Urinary bladder (tissue), 3 donors: ENCODE measurements at regions not wholly inside any gene's neighbourhood (a gene's known extent, or its start where the extent isn't known, plus 50 kb on each side); places are given as distances from the start of the nearest gene placed in this dataset.

Source experiments
- DNase-seq: peaks from one replicate; pipeline ENCODE4 v3.0.0-alpha.2; 2015; ENCODE audit errors: extremely low spot score
- H3K27ac ChIP-seq: one replicate; pipeline ENCODE4 v1.5.1; 2013; ENCODE audit warnings: low read depth, mild to moderate bottlenecking, moderate library complexity
- H3K36me3 ChIP-seq: one replicate; pipeline ENCODE4 v1.6.1; 2013; ENCODE audit warnings: mild to moderate bottlenecking, moderate library complexity; ENCODE audit not compliant: insufficient read depth
- H3K4me1 ChIP-seq: one replicate; pipeline ENCODE4 v1.6.1; 2013; ENCODE audit warnings: mild to moderate bottlenecking, moderate library complexity; ENCODE audit not compliant: insufficient read depth
- H3K4me3 ChIP-seq: one replicate; pipeline ENCODE4 v1.5.1; 2013; ENCODE audit warnings: low read depth, low read length
- WGBS: extraction: QIAGEN DNeasy Blood & Tissue Kit; methylation state at CpG from one replicate; pipeline ENCODE4 v1.1.7; 2013; 5-methylcytosine and 5-hydroxymethylcytosine counted together
- donor health status: healthy with polysubstance abuse.
- donor health status: healthy.

DNA sequence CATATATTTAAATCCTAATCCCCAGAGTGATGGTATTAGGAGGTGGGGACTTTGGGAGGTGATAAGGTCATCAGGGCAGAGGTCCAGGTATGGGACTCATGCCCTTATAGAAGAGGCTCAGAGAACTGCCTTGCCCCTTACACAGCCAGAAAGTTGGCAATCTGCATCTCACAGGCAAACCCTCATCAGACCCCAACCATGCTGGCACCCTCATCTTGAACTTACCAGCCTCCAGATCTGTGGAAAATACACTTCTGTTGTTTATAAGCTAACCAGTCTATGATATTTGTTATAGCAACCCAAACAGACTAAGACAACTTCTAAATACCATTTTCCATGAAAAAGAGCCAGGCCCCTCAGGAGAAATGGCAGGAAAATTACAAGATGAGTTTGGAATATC is 69.3 kb upstream of the PRDX6 start:
- no peak for DNase-seq
- H3K4me3 ChIP-seq, result no peak overlapping the region
- no peak overlapping the region for H3K27ac ChIP-seq
- H3K36me3 ChIP-seq, result no peaks in the 10 kb centered on the region
- no peaks in the 10 kb centered on the region for H3K4me1 ChIP-seq

DNA sequence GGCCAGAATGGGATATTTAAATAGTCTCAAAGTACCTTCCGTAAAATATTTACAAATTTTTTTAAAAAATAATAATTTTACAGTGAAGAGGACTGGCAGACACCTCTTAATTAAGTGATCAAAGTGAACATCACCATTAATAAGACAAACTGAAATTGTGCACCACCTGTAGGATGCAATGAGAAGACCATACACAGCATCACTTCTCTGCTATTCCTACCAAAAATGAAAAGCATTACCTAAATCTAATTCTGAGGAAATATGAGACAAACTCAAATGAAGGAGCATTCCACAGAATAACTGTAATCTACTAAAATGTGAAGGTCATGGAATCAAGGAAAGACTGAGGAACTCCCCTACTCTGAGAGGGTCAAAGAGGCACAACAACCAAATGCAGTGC is 68.2 kb upstream of the PRDX6 start:
- Histone ChIP-seq H3K27ac (no peak overlapping the region), H3K4me1 (no peaks in the 10 kb centered on the region), H3K36me3 (no peaks in the 10 kb centered on the region), H3K4me3 (no peak overlapping the region)
- DNase-seq, result no peak
- WGBS, result 96% methylated on average over 1 of the region's 1 CpG

DNA sequence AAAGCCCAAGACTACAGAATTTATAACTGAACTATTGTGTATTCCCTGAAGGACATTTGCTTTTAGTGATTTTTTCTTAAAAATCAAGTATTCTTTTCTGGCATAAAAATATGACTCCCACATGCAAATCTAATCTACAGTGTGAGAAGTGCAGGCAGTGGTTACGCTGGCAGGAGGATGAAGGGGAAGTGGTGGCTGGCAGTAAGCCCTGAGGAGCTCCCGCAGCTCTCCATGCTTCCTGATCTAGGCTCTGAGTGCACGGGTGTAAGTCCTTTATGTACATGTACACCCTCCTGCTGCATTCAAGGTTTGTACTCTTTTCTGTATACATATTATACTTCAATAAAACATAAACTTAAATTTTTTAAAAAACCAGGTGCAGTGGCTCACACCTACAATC is 67.5 kb upstream of the PRDX6 start:
- no peak for DNase-seq
- Histone ChIP-seq H3K4me1 (no peaks in the 10 kb centered on the region), H3K27ac (no peak overlapping the region), H3K36me3 (no peaks in the 10 kb centered on the region), H3K4me3 (no peak overlapping the region)
- 34% methylated on average over 3 of the region's 3 CpGs for WGBS

- 91% methylated on average over 4 of the region's 4 CpGs for WGBS
- no peak for DNase-seq
- no peaks in the 10 kb centered on the region for H3K36me3 ChIP-seq
- H3K27ac ChIP-seq, result no peak overlapping the region
- H3K4me1 ChIP-seq, result no peaks in the 10 kb centered on the region
- no peak overlapping the region for H3K4me3 ChIP-seq
These were observed 66.9 kb upstream of the PRDX6 start for GRCh38 chr1:173410133-173410793.

DNA sequence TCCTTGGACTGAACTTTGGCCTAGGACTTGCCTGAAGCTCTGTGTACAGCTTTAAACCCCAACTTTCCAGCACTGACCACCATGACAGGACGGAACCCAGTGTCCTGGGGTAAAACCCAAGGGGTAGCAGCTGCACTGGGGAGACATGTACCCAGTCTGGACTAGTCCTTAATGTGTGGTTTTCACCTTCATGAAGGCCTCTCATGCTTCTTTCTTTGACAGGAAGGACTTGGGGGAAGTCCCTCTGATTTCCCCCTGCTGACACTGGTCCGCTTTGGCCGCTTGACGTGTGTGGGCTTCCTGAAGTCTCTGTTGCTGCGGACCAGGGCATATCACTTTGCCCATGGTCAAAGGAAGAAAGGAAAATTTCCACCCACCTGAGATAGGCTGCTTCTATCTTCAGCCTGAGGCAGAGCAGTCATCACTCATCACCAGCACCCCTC is 66.3 kb upstream of the PRDX6 start:
- no peaks in the 10 kb centered on the region for H3K36me3 ChIP-seq
- no peaks in the 10 kb centered on the region for H3K4me1 ChIP-seq
- WGBS, result 95% methylated on average over 5 of the region's 5 CpGs
- no peak overlapping the region for H3K27ac ChIP-seq
- no peak overlapping the region for H3K4me3 ChIP-seq
- DNase-seq, result no peak

GRCh38 chr1:173411835-173412742 is 65.0 kb upstream of the PRDX6 start:
- Histone ChIP-seq H3K36me3 (no peaks in the 10 kb centered on the region), H3K4me1 (no peaks in the 10 kb centered on the region), H3K27ac (no peak overlapping the region), H3K4me3 (no peak overlapping the region)
- no peak for DNase-seq
- 85% methylated on average over 17 of the region's 17 CpGs for WGBS

DNA sequence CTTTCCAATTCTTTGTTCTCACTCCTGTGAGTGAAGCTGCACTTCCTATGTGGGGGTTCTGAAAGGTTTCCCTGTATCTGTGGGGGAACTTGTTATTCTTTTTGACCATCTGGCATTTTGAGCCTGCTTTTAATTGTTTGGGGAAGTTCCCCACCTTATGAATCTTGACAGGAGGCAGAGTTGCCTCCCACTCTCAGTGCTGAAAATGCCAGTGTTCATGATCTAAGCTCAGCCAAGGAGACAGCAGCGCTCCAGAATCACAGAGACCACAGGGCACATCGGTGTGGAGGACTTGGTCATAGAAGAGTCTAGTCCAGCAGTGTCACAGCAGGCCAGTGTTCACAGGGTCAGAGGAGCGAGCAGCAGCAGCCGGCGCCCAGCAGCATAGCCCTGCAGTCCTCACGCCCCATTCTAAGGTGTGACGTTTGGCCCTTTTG is 63.8 kb upstream of the PRDX6 start:
- Histone ChIP-seq H3K4me3 (no peak overlapping the region), H3K27ac (no peak overlapping the region), H3K36me3 (peaks cover 1% of the 10 kb centered on the region), H3K4me1 (no peaks in the 10 kb centered on the region)
- WGBS, result 86% methylated on average over 7 of the region's 7 CpGs
- DNase-seq, result no peak

DNA sequence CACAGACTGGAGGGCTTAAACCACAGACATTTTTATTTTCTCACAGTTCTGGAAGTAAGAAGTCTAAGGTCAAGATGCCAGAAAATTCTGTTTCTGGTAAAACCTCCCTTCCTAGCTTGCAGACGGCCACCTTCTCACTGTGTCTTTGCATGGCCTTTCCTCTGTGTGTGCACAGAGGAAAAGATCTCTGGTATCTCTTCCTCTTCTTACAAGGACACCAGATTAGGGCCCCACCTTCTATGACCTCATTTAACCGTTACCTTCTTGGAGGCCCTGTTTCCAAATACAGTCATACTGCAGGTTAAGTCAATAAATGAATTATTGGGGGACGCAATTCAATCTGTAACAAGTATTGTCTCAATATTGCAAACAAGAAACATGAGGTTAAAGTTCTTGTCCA is 63.0 kb upstream of the PRDX6 start:
- H3K36me3 ChIP-seq, result peaks cover 2% of the 10 kb centered on the region
- WGBS, result 78% methylated on average over 3 of the region's 3 CpGs

GRCh38 chr1:173414539-173415226 is 62.5 kb upstream of the PRDX6 start:
- Histone ChIP-seq H3K36me3 (peaks cover 2% of the 10 kb centered on the region), H3K4me3 (no peak overlapping the region), H3K4me1 (no peaks in the 10 kb centered on the region), H3K27ac (no peak overlapping the region)
- WGBS, result 87% methylated on average over 5 of the region's 5 CpGs
- DNase-seq, result no peak

More for the DNA sequence above, 63.0 kb upstream of the PRDX6 start:
- Histone ChIP-seq H3K27ac (no peak overlapping the region), H3K4me3 (no peak overlapping the region), H3K4me1 (no peaks in the 10 kb centered on the region)
- no peak for DNase-seq

DNA sequence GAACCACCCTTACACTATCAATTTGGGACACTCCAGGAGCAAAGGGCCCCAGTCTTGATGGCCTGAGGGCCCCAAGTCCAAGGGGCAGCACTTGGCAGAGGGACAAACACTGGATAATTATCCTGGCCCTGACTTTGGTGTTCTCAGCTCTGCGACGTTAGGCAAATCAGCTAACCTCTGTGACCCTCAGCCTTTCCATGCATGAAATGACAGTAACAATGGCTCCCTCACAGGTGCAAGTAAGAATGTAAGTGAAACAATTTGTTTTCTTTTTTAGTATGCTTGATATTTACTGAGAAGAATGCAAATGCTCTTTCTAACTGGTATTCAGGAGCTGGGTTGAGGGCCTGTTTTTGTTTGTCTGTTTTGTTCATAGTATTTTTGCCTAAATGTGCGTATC is 61.6 kb upstream of the PRDX6 start:
- Histone ChIP-seq H3K4me1 (no peaks in the 10 kb centered on the region), H3K36me3 (peaks cover 2% of the 10 kb centered on the region)
- 87% methylated on average over 3 of the region's 3 CpGs for WGBS

GRCh38 chr1:173415905-173416450 is 61.2 kb upstream of the PRDX6 start:
- Histone ChIP-seq H3K36me3 (peaks cover 2% of the 10 kb centered on the region), H3K4me1 (no peaks in the 10 kb centered on the region), H3K27ac (no peak overlapping the region), H3K4me3 (no peak overlapping the region)
- no peak for DNase-seq
- WGBS, result 86% methylated on average over 5 of the region's 5 CpGs

More for the DNA sequence above, 61.6 kb upstream of the PRDX6 start:
- Histone ChIP-seq H3K27ac (no peak overlapping the region), H3K4me3 (no peak overlapping the region)
- no peak for DNase-seq

GRCh38 chr1:173417563-173417962 is 59.6 kb upstream of the PRDX6 start:
- Histone ChIP-seq H3K4me3 (no peak overlapping the region), H3K27ac (no peak overlapping the region), H3K36me3 (peaks cover 2% of the 10 kb centered on the region), H3K4me1 (no peaks in the 10 kb centered on the region)
- DNase-seq, result no peak
- 63% methylated on average over 1 of the region's 1 CpG for WGBS

- DNase-seq, result no peak
- Histone ChIP-seq H3K27ac (no peak overlapping the region), H3K4me1 (no peaks in the 10 kb centered on the region), H3K36me3 (peaks cover 2% of the 10 kb centered on the region), H3K4me3 (no peak overlapping the region)
- 81% methylated on average over 11 of the region's 11 CpGs for WGBS
These were observed 58.8 kb upstream of the PRDX6 start for GRCh38 chr1:173418107-173418985.
